ENCODE measurements at regions not wholly inside any gene's neighbourhood (a gene's known extent, or its start where the extent isn't known, plus 50 kb on each side); places are given as distances from the start of the nearest gene placed in this dataset.

GRCh38 chr22:49573109-49573765 lies 254.4 kb downstream of the BRD1 start:
- TF ChIP-seq, protein P1, sequence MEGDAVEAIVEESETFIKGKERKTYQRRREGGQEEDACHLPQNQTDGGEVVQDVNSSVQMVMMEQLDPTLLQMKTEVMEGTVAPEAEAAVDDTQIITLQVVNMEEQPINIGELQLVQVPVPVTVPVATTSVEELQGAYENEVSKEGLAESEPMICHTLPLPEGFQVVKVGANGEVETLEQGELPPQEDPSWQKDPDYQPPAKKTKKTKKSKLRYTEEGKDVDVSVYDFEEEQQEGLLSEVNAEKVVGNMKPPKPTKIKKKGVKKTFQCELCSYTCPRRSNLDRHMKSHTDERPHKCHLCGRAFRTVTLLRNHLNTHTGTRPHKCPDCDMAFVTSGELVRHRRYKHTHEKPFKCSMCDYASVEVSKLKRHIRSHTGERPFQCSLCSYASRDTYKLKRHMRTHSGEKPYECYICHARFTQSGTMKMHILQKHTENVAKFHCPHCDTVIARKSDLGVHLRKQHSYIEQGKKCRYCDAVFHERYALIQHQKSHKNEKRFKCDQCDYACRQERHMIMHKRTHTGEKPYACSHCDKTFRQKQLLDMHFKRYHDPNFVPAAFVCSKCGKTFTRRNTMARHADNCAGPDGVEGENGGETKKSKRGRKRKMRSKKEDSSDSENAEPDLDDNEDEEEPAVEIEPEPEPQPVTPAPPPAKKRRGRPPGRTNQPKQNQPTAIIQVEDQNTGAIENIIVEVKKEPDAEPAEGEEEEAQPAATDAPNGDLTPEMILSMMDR (IDR thresholded peaks at IDR 0.05; ENCODE audit: insufficient read depth, low read length, poor library complexity, severe bottlenecking): no peak
- TF ChIP-seq EZH2phosphoT487 (conservative IDR thresholded peaks at IDR 0.05; ENCODE audit: low read length): no peak
